NCI-H2227 (cell line): ENCODE measurements at regions not wholly inside any gene's neighbourhood (a gene's known extent, or its start where the extent isn't known, plus 50 kb on each side); places are given as distances from the start of the nearest gene placed in this dataset.
A peak's percentile ranks its signal among the peaks of the same experiment; 100 is the strongest.

Source experiments
- DNase-seq: peaks from one replicate; lab custom pipeline; 2025; ENCODE audit not compliant: unreplicated experiment; lab: John Stamatoyannopoulos, UW

DNA sequence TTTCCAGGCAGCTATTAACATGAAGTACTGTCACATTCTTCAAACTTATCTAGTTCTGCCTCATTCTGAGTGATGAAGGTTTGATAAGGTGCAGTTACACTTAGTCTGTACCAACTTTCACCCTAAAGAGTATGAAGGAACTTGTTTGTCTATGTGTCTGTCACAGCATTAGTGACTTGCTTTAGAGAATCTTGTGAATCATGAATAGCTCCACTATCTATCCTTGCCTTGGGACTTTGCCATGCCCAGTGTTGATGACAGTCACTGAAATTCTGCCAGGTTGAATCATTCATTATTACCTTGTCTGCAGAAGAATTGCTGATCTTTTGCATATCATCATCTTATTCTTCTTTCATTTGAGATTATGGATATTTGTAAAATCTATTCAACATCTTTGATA is 50.9 kb upstream of the A1CF start:
- no peak for DNase-seq

DNA sequence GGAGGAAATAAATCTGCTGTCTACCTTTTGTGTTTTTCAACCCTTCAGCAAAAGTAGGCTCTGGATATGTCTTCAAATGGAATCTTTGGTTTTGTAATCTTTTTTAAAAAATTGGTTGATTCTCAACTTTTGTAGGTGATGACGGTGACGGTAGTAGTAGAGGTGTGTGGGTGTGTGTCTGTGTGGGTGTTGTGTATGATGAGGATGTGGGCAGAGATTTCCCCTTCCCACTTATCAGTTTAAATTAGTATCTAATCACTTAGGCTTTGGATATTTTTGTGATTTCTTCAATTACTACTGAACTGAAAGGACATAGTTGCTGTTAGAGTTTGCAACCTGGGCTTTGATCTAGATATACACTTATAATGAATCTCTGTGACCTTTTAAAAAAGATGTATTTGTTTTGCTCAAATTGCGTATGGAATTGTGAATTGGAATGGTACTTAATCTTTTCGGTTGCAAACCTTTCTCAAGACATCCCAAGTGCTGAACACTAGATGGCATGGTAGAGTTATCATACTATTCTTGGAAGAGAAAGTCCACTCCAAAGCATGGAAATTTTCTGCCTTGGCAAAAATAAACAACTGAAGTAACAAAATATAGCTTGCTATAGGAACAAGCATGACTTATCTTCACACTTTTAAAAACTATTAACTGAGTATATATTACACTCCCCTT is 51.9 kb upstream of the A1CF start:
- DNase-seq, result peak; percentile 6

DNA sequence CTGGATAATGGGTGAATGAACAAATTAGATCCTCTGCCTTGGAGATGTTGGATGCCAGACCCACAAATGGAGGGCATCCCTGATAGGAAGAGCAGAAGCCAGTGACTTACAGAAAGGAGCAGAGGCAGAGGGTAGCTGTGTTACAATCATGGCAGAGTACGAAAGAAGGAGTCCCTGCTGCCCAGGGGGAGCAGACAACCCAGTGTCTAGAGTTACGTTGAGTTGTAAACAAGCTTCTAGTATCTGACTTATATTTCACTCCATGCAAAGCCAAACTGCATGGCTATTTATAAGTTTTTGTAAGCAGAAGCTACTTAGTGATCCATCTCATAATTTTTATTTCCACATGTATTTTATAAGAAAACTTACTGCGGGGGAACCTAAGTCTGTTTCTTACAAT is 56.2 kb upstream of the A1CF start:
- DNase-seq, result no peak

DNA sequence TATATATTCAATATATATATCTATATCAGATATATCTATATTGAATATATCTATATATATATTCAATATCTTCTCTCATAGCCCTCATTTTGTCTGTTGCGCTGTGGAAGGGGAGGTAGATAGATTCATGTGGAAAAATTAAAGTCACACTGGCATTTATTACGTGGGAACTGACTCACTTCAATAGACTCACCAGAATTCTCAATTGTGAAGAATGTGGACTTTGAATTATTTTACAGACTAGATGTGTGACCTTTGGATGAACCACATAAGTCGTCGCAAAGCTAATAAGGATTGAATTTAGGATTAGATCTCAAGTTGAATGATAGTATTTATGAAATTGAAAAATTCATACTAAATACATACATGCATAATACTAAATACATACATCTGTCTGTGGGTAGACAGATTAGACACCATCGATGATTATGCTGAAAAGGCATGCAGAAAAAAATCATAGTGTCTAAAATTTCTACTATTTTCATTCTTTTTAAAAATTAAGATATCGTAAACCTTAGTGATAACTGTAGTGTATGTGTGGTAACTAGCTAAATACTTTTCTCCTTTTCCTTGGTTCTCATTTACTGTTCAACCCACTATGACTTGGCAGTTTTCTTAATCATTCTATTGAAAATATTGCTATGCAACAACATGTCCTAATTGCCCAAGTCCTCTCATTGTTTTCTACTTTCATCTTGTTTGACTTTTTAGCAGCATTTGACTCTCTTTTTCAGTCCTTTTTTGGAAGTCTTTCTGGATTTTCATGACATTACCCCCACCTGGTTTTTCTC is 61.8 kb upstream of the A1CF start:
- no peak for DNase-seq

DNA sequence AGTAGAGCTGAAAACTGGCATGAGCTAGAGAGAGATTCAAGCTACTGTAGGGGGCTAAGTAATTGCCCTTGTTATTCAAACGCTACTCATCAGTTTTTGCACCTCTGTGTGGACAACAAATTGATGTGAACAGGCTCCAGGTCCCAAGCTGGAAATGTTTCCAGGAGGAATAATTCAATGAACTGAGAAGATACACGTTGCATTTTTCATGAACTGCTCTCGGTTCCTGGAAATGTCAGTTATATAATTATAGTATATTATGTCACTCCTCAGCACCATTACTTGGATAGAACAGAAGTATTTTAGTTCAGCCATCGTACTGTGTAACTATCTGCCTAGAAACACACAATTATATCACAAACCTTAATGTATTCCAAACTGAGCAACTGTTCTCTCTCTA is 65.9 kb upstream of the A1CF start:
- DNase-seq, result no peak

DNA sequence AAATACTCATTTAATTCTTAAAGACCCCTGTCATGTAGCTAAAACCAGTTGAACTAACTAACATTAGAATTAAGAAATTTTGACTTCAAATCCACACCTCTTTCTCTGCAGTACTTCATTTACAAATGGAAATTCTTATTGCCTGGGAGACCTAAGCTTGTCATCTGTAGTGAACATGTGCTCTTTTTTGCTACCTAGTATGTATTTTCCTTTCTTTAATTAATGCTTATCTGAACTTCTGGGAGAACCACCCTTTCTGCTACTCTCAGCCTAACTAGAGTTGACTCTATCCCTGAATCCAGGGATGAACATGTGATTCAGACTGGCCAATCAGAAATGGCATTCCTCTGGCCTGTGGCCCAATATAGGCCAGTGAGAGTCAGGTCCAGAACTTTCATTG is 75.9 kb upstream of the A1CF start:
- DNase-seq, result no peak

DNA sequence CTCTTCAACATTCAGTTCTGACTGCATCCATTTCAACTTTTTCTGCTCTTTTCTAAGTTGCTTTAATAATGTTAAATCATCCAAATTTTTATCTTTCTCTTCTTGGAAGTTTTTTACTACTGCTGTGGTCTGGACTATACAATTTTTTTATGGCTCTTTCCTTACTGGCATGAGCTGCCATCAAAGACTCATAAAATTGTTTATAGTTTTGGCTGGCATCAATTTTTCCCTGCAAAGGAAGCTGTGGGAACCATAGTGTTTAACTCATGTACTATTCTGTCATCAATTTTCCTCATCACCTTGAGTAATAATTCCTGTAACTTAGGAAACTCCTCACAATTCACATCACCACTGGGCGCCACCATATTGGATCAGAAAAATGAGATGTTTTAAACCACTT is 77.6 kb upstream of the A1CF start:
- no peak for DNase-seq

DNA sequence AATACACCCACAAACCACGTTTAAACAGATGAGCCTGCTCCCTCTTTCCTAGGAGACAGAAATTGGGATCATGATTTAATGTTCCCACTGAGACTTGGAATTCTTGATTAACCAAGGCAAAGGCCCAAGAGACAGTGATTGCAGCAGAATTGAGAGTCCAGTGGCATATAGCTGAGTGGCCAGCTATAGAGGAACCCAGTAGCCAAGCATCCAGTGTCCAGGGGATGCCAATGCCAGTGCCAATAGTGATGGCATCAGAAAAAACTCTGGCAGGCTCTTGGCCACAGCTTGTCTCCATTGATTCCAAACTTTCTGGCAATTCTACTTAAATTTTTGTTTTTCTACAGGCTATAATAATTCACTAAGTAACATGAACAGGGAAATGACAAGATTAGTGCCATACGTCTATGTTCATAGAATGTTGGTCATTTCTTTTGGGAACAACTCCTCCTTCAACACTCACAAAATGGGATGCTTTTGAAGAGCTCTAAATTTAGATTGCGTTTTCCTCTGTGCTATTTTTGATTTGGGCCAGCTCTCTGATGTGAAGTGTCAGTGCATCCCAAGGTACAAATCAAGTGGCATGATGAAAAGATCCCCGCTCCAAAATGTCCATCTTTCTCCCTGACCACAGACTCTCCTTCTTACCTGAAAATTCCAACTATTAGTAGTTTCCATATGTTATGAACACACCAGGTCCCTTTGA is 83.1 kb upstream of the A1CF start:
- no peak for DNase-seq

DNA sequence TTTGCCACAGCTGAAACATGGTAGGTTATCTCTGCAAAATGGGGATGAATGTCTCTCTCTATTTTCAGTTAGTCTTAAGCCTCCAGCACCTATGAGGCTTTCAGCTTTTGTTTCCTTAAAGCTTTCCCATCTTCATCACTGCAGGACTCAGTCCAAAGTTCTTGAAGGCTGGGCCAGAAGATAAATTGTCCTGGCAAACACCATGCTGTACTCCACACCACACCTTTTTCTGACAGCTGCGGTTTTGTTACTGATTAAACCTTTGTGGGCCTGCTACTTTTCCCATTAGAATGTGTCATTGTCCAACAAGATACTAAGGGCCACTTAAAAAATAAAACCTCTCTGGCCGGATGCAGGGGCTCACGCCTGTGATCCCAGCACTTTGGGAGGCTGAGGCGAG is 87.2 kb upstream of the A1CF start:
- DNase-seq, result no peak

DNA sequence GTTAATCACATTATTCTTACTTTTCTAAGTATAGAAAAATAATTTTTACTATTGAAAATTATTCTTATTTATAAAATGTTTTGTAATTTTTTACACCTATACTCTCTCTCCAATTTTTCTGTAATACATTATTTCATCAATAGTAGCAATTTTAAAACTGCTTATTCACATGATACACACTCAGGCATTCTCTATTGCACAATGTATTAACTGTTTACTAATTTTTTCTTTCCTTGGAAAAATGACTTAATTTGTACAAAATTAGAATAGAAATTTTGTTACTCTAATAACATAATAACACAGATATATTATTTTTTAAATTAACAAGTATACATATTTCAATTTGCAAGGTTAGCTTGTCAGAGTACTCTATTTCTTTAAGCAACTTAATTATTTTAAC is 92.9 kb upstream of the PRKG1 start:
- no peak for DNase-seq

DNA sequence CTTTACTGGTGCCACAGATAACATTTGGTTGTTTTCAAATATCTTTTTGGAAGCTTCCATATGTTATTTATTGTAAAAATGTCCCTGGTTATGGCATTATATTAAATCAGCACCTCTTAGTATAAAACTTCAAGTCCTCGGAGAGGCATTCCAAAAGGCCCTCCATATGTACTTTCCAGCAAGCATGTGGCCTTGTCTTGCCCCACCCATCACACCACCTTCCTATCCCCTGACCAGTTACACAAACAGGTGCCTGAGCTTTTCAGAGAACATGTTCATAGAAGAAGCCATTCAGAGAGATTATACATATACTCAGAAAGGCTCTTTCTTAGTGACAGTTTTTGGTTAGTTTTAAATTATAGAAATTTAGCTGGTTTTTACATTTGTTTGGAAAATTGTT is 92.4 kb upstream of the PRKG1 start:
- no peak for DNase-seq

DNA sequence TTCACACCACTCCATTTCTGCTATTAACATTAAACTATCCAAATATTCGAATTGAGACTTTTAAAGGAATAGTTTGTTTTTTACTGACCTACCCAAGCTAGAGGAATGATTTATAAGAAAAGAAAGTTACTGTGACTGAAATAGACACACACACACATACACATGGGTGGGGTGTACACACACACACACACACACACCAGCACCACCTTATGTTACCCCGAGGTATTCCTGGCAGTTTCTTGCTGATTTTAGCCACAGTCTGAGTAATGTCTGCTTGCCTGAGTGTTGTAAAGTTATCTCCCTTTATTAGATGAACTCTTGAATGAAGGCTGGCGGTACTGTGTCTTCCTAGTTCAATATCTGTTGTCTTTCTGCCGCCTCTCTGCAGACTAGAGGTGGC is 91.3 kb upstream of the PRKG1 start:
- no peak for DNase-seq

DNA sequence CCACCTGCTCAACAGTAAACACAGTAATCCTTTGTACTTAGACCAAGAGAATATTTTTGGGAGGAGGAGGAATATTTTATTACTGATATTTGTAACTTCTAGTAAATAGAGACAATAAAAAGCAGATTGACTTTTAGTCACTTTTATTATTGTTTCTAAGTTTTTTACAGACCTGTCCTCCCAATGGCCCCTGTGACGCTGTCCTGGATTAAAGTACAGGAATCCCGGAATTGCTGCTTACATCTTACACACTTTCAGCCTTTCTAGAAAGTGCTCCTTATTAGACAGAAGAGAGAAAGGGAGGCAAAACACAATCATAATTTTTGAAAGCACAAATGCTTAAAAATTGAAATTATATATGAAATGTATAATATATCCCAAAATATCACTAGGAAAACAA is 86.4 kb upstream of the PRKG1 start:
- DNase-seq, result no peak

DNA sequence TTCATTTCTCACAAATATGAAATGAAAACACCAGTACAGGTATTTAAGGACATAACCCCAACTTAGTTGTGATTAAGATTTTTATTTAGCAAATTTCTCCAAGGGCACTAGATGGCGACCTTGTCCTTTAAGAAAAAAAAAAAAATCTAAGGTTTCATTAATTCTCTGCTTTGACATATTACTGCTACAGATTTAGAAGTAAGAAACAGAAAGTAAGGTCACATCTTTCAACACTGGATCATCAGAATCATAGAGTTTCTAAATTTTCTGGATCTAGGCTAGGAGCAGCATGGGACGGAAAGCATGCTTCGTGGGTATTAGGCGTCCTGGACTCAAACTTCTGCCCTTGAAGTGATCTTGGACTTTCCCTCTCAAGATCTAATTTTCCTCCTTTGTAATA is 85.5 kb upstream of the PRKG1 start:
- peak; percentile 9 for DNase-seq

DNA sequence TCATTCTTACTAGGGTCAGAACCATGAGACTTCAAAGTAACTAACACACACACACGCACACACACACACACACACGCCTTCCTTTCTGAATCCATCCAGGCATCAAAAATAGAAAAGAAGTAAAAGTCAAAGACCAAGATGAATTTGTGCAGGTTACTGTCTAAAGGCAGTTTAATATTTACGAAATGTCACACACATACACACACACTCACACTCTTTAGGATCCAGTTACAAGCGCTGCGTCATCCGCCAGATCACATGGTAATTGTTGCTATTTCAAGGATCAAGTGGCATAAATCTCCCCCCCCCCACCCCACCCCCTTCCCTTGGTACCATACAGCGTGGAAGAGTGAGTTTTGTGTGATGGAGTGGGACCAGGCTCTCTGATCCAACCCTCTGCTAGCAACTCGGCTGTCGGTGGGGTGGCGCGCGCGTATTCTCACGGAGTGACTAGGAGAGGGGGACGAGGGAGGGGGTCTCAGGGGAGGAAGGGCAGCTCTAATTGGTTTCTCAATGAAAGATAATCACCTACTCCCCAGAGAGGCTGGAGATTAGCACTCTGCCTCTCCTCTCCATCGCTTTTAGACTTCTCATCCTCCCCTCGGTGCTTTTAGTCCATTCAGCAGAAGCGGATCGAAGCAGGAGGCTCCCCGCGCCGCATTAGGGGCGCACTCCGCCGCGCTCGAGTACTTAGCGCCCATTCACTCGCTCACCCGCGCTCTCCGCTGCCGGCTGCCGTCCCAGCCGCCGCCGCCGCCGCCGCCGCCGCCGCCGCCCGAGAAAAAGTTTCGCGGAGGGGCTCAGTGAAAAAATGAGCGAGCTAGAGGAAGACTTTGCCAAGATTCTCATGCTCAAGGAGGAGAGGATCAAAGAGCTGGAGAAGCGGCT is 83.5 kb upstream of the PRKG1 start:
- DNase-seq, result peak; percentile 12

DNA sequence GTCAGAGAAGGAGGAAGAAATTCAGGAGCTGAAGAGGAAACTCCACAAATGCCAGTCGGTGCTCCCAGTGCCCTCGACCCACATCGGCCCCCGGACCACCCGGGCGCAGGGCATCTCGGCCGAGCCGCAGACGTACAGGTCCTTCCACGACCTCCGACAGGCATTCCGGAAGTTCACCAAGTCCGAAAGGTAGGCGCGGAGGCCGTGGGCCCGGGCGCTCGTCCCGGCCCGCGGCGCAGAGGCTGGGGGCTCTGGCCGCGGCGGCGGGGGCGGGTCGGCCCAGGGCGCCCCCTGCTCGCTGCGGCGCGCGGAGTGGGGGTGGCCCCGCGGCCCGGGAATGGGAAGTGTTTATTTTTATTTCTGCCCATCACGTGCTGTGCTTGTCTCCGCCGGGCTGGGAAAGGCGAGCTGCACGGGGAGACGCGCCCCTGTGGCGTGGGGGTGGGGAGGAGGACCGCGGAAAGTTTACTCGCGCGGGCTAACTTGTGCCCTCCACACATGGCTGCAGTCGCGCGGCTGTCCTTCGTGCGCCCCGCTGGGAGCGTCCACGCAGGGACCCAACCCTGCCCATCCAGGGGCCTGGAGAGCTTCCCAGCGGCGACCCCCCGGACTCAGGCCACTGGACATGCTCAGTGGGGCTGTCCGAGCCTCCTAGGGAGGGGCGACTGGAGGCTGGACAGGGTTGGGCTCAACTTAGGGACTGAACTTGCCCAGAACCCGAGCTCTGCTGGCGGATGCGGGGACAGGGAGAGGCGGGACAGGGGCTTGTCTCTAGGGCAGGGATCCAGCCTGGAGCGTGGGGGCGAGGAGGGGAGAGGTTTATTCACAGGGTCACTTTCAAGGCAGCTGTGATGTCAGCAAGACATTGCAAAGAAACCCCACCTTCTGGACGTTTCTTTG is 82.6 kb upstream of the PRKG1 start:
- DNase-seq, result no peak

DNA sequence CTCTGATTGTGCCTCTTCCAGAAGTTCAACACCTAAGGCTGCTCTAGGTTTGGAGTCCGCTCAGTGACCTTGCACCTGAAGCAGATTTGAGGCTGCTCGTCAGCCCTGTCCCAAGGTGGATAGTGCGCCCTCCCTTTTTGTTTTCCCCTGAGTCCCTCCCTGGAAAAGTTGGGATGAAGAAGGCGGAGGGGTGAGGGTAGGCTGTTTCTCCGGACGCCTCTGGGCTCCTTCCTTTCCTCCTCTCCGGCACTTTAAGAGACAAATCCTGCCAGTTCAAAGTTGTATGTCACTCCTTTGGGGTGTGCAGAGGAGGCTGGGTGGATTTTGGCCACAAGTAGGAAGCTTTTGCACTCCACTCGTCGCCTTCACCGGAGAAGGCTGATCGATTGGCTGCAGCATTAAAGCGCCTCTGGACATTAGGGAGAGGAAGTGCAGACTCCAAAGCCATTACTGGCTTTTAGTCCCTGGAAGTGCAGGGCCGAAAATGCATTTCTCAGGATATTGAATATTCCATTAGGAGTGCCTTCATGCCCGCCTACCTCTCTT is 81.9 kb upstream of the PRKG1 start:
- DNase-seq, result no peak

DNA sequence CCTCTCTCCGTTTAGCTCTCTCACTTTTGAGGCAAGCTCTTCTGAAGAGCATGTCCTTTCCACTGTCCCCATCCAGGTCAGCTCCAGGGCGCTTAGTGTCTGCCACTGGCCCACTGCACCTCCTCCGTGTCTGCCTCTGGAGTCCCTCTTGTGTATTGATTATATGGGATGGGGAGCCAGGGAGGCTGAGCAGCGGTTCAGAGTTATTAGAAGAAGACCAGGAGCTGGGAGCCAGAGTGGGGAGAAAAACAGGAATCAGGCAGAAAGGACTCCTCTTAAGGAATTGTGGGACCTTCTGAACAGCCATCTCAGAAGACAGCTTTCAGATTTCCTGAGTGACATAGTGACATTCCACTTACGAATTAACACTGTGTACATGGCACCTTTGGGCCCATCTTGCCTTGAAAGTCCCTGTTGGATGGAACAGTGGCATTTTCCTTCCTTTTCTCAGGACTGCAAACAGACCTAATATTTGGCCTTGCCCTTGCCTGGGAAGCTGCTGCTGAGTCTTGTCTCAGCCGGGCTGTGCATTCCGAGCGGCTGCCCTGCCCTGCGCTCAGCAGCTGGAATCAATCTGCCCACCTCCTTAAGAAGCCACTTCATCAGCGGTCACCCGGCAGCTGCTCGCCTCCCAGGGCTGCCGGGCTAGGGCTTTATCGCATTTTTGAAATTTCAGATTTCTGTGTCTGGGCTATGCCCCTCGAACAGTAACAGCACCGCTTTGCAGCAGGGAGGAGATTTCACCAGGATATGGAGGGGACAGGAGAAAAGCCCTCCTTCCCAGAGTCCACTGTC is 81.1 kb upstream of the PRKG1 start:
- no peak for DNase-seq

DNA sequence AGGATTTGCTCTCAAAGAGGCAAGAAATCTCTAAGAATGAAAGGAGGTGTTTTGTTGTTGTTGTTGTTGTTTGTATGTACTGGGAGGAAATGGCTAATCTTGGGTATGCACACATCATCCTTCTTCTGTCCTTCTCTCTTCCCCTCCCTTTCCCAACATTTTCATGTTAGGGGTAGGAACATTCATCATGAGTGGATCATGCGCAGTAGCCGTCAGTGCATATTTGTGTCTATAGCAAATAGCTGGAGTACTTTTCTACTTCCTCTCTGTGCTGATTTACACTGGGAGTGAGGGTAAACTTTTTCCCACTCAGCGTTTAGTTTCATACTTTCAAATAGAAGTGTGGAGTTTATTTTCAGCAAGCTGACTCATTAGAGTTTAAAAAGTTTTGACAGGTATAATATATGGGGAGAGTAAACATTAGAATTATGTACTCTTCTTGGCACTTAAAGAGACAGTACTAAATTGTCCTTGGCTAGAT is 80.5 kb upstream of the PRKG1 start:
- peak; percentile 4 for DNase-seq
